HCT116 (cell line): ENCODE measurements at regions not wholly inside any gene's neighbourhood (a gene's known extent, or its start where the extent isn't known, plus 50 kb on each side); places are given as distances from the start of the nearest gene placed in this dataset.

Source experiments
- CBX3 ChIP-seq: IDR thresholded peaks from 2 replicates; pipeline ENCODE4 v1.6.1; 2012; ENCODE audit warnings: low read depth
- CEBPB ChIP-seq: IDR thresholded peaks from 2 replicates; pipeline ENCODE4 v1.6.1; 2012; ENCODE audit warnings: low read depth
- CTCF ChIP-seq, 3 experiments: fragments of 200-600 bp in 1 of 3; sonication (generic) in 1 of 3; IDR thresholded peaks in 2 of 3; conservative IDR thresholded peaks in 1 of 3; 2 replicates each; pipeline ENCODE4 v1.5.1; 2012 to 2017; ENCODE audit warnings: low read depth in 2 of 3, low read length in 2 of 3, antibody characterized with exemption in 1 of 3, borderline replicate concordance in 1 of 3, control low read depth in 1 of 3, mild to moderate bottlenecking in 1 of 3, mixed read lengths in 1 of 3, mixed run types in 1 of 3, moderate library complexity in 1 of 3; ENCODE audit not compliant: insufficient read depth in 1 of 3
- EZH2phosphoT487 ChIP-seq: fragments of 200-600 bp; IDR thresholded peaks from 2 replicates; pipeline ENCODE4 v1.6.1; 2018; ENCODE audit warnings: antibody characterized with exemption, borderline replicate concordance
- MAX ChIP-seq: IDR thresholded peaks from 2 replicates; pipeline ENCODE4 v1.6.1; 2012
- POLR2A ChIP-seq: IDR thresholded peaks from 2 replicates; pipeline ENCODE4 v1.7.0; 2011; ENCODE audit warnings: borderline replicate concordance; ENCODE audit not compliant: insufficient read depth, insufficient read length; ENCODE audit errors: extremely low read depth
- POLR2AphosphoS5 ChIP-seq: IDR thresholded peaks from 2 replicates; pipeline ENCODE4 v1.6.1; 2011; ENCODE audit warnings: mild to moderate bottlenecking, low read depth, low read length, moderate library complexity
- REST ChIP-seq: IDR thresholded peaks from 2 replicates; pipeline ENCODE4 v1.6.1; 2012; ENCODE audit warnings: low read depth
- SRF ChIP-seq: IDR thresholded peaks from 2 replicates; pipeline ENCODE4 v1.6.1; 2012; ENCODE audit warnings: low read depth
- YY1 ChIP-seq: IDR thresholded peaks from 2 replicates; pipeline ENCODE4 v1.6.1; 2011; ENCODE audit warnings: low read length, low read depth, moderate library complexity, mild to moderate bottlenecking; ENCODE audit not compliant: insufficient replicate concordance; ENCODE audit errors: extremely low read depth
- ZNF274 ChIP-seq: fragments of 200-500 bp; sonication (Bioruptor generic); IDR thresholded peaks from 2 replicates; pipeline ENCODE4 v1.6.1; 2014; ENCODE audit warnings: mild to moderate bottlenecking, low read depth, low read length, inconsistent platforms

GRCh38 chr13:70357031-70357430 is 248.8 kb upstream of the KLHL1 start:
- TF ChIP-seq CTCF (IDR thresholded peaks at IDR 0.05 in 2 of 3, conservative IDR thresholded peaks at IDR 0.05 in 1 of 3; ENCODE audit: borderline replicate concordance in 1 of 3, insufficient read depth in 1 of 3, low read depth in 2 of 3, low read length in 2 of 3) (no peak), SRF (no peak), POLR2A (no peak), CEBPB (no peak), EZH2phosphoT487 (no peak), POLR2AphosphoS5 (no peak), REST (no peak), CBX3 (no peak), ZNF274 (no peak), MAX (no peak), YY1 (no peak)
